ENCODE measurements at regions not wholly inside any gene's neighbourhood (a gene's known extent, or its start where the extent isn't known, plus 50 kb on each side); places are given as distances from the start of the nearest gene placed in this dataset.

DNA sequence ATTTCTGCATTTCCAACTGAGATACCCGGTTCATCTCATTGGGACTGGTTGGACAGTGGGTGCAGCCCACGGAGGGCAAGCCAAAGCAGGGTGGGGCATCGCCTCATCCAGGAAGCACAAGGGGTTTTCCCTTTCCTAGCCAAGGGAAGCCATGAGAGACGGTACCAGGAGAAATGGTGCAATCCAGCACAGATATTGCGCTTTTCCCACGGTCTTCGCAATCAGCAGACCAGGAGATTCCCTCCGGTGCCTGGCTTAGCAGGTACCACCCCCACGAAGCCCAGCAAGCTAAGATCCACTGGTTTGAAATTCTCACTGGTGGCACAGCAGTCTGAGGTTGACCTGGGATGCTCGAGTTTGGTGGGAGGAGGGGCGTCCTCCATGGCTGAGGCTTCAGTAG, 527.0 kb downstream of the TLE1 start:
- Histone ChIP-seq H3K27ac (no peak overlapping the region), H3K27me3 (ENCODE audit: insufficient read depth, low read depth, severe bottlenecking) (no peaks in the 10 kb centered on the region), H3K36me3 (no peaks in the 10 kb centered on the region), H3K9me3 (ENCODE audit: severe bottlenecking) (peaks cover 3% of the 10 kb centered on the region), H3K4me3 (ENCODE audit: low read depth, low read length) (no peak overlapping the region)
- no peak for DNase-seq
- no peak for TF ChIP-seq CTCF (IDR thresholded peaks at IDR 0.05; ENCODE audit: low read depth, low read length)

- H3K27me3 ChIP-seq (ENCODE audit: insufficient read depth, low read depth, severe bottlenecking), result no peaks in the 10 kb centered on the region
- no peak overlapping the region for H3K27ac ChIP-seq
- peaks cover 4% of the 10 kb centered on the region for H3K9me3 ChIP-seq (ENCODE audit: severe bottlenecking)
- TF ChIP-seq CTCF (IDR thresholded peaks at IDR 0.05; ENCODE audit: low read depth, low read length), result no peak
- no peak overlapping the region for H3K4me3 ChIP-seq (ENCODE audit: low read depth, low read length)
- DNase-seq, result no peak
- no peaks in the 10 kb centered on the region for H3K36me3 ChIP-seq
These were observed 533.0 kb downstream of the TLE1 start for GRCh38 chr9:81156381-81156780.

GRCh38 chr9:81150016-81150625, 539.2 kb downstream of the TLE1 start:
- Histone ChIP-seq H3K4me3 (ENCODE audit: low read depth, low read length) (no peak overlapping the region), H3K27ac (no peak overlapping the region), H3K27me3 (ENCODE audit: insufficient read depth, low read depth, severe bottlenecking) (no peaks in the 10 kb centered on the region), H3K9me3 (ENCODE audit: severe bottlenecking) (peaks cover 4% of the 10 kb centered on the region), H3K36me3 (no peaks in the 10 kb centered on the region)
- no peak for DNase-seq
- TF ChIP-seq CTCF (IDR thresholded peaks at IDR 0.05; ENCODE audit: low read depth, low read length), result no peak

- Histone ChIP-seq H3K27me3 (ENCODE audit: insufficient read depth, low read depth, severe bottlenecking) (no peaks in the 10 kb centered on the region), H3K36me3 (no peaks in the 10 kb centered on the region), H3K4me3 (ENCODE audit: low read depth, low read length) (no peak overlapping the region), H3K27ac (no peak overlapping the region), H3K9me3 (ENCODE audit: severe bottlenecking) (no peaks in the 10 kb centered on the region)
- DNase-seq, result no peak
- no peak for TF ChIP-seq CTCF (IDR thresholded peaks at IDR 0.05; ENCODE audit: low read depth, low read length)
These were observed 542.5 kb downstream of the TLE1 start for GRCh38 chr9:81146684-81147337.

GRCh38 chr9:81146241-81146640, 543.1 kb downstream of the TLE1 start:
- H3K27me3 ChIP-seq (ENCODE audit: insufficient read depth, low read depth, severe bottlenecking), result no peaks in the 10 kb centered on the region
- DNase-seq, result no peak
- H3K4me3 ChIP-seq (ENCODE audit: low read depth, low read length), result no peak overlapping the region
- no peaks in the 10 kb centered on the region for H3K9me3 ChIP-seq (ENCODE audit: severe bottlenecking)
- H3K36me3 ChIP-seq, result no peaks in the 10 kb centered on the region
- TF ChIP-seq CTCF (IDR thresholded peaks at IDR 0.05; ENCODE audit: low read depth, low read length), result no peak
- no peak overlapping the region for H3K27ac ChIP-seq

Data from WERI-Rb-1 (cell line).